HCT116 (cell line): ENCODE measurements at regions not wholly inside any gene's neighbourhood (a gene's known extent, or its start where the extent isn't known, plus 50 kb on each side); places are given as distances from the start of the nearest gene placed in this dataset.

Experiments used
- ATAC-seq: fragments of 200-7000 bp; cut with Tn5 transposase; 2 replicates; pipeline ENCODE4 v1.9.1; 2020; ENCODE audit warnings: mild to moderate bottlenecking, moderate library complexity
- BruUV-seq: library from RNA; stranded (reverse); fragments of 400-500 nt; replicated peaks from 2 replicates; lab custom pipeline; 2021; lab: Mats Ljungman, UMichigan
- CTCF ChIA-PET: fragments of 300-600 bp; sonication (Branson Sonifier 250); formaldehyde crosslinking; loops from one replicate; lab custom pipeline; 2021; ENCODE audit warnings: antibody characterized with exemption; lab: Charles Lee
- POLR2A ChIA-PET: fragments of 300-600, 350-600 bp; sonication (Branson Sonifier 250); formaldehyde crosslinking; loops from one replicate; lab custom pipeline; 2021; ENCODE audit warnings: antibody characterized with exemption; lab: Charles Lee
- RAD21 ChIA-PET, 2 experiments: fragments of 300-600 bp; sonication (Branson Sonifier 250); formaldehyde crosslinking; loops; one replicate each; lab custom pipeline; 2023; ENCODE audit warnings: low total read pairs in 2 of 2; ENCODE audit not compliant: uncharacterized antibody in 2 of 2, unreplicated experiment in 2 of 2, low non-redundant PET in 1 of 2; lab: Charles Lee
- DNase-seq: peaks from one replicate; pipeline ENCODE4 v3.0.0-alpha.2; 2010; ENCODE audit warnings: low read depth, low spot score
- H2AFZ ChIP-seq: fragments of 200-600 bp; shearing (Covaris generic), sonication (generic); 2 replicates; pipeline ENCODE4 v1.6.1; 2017; ENCODE audit warnings: low read depth, mixed run types, mixed read lengths, antibody characterized with exemption, low read length; ENCODE audit not compliant: poor library complexity, severe bottlenecking
- H3K27ac ChIP-seq: 2 replicates; pipeline ENCODE4 v1.5.1; 2012; ENCODE audit warnings: low read depth, low read length
- H3K27me3 ChIP-seq: fragments of 200-600 bp; sonication (generic); 2 replicates; pipeline ENCODE4 v1.6.1; 2016; ENCODE audit warnings: mixed run types, low read length, mixed read lengths; ENCODE audit not compliant: insufficient read depth
- H3K36me3 ChIP-seq, 2 experiments: fragments of 200-500 bp in 1 of 2; fragments of 200-600 bp in 1 of 2; sonication (Bioruptor generic) in 1 of 2; sonication (generic) in 1 of 2; 2 replicates each; pipeline versions ENCODE4 v1.5.1 to v1.6.1; 2014 to 2016; ENCODE audit warnings: low read length in 2 of 2, inconsistent platforms in 1 of 2, mixed read lengths in 1 of 2, mixed run types in 1 of 2; ENCODE audit not compliant: insufficient read depth in 2 of 2, control insufficient read depth in 1 of 2
- H3K4me1 ChIP-seq, 2 experiments: fragments of 200-600 bp in 1 of 2; sonication (generic) in 1 of 2; 2 replicates each; pipeline versions ENCODE4 v1.5.1 to v1.6.1; 2012 to 2017; ENCODE audit warnings: low read length in 2 of 2, inconsistent platforms in 1 of 2, mild to moderate bottlenecking in 1 of 2, mixed read lengths in 1 of 2, mixed run types in 1 of 2, moderate library complexity in 1 of 2; ENCODE audit not compliant: insufficient read depth in 2 of 2, control insufficient read depth in 1 of 2
- H3K4me2 ChIP-seq: fragments of 200-600 bp; sonication (generic); 2 replicates; pipeline ENCODE4 v1.6.1; 2017; ENCODE audit warnings: mixed run types, low read length, mixed read lengths
- H3K4me3 ChIP-seq, 2 experiments: fragments of 200-600 bp in 1 of 2; sonication (generic) in 1 of 2; replicated peaks in 1 of 2; 2 replicates each; pipeline ENCODE4 v1.5.1; 2011 to 2016; ENCODE audit warnings: low read length in 2 of 2, control low read depth in 1 of 2, low read depth in 1 of 2, mild to moderate bottlenecking in 1 of 2, mixed read lengths in 1 of 2, mixed run types in 1 of 2
- H3K79me2 ChIP-seq: fragments of 200-600 bp; sonication (generic); 2 replicates; pipeline ENCODE4 v1.6.1; 2017; ENCODE audit warnings: mild to moderate bottlenecking, mixed run types, low read length, moderate library complexity, mixed read lengths; ENCODE audit not compliant: insufficient read depth
- H3K9ac ChIP-seq: fragments of 200-600 bp; sonication (generic); 2 replicates; pipeline ENCODE4 v1.6.1; 2016; ENCODE audit warnings: low read length, mixed read lengths
- H3K9me2 ChIP-seq: fragments of 200-600 bp; sonication (generic), shearing (Covaris generic); 2 replicates; pipeline ENCODE4 v1.6.1; 2017; ENCODE audit warnings: mixed run types, mild to moderate bottlenecking, moderate library complexity; ENCODE audit not compliant: insufficient read depth
- H3K9me3 ChIP-seq, 2 experiments: fragments of 200-500 bp in 1 of 2; fragments of 200-600 bp in 1 of 2; sonication (Bioruptor generic) in 1 of 2; sonication (generic) in 1 of 2; 2 replicates each; pipeline ENCODE4 v1.6.1; 2014 to 2017; ENCODE audit warnings: low read length in 2 of 2, mixed read lengths in 2 of 2, inconsistent platforms in 1 of 2, low read depth in 1 of 2, mild to moderate bottlenecking in 1 of 2, mixed run types in 1 of 2, moderate library complexity in 1 of 2; ENCODE audit not compliant: control insufficient read depth in 1 of 2, insufficient read depth in 1 of 2
- H4K20me1 ChIP-seq: fragments of 200-600 bp; sonication (generic), shearing (Covaris generic); 2 replicates; pipeline ENCODE4 v1.6.1; 2017; ENCODE audit warnings: mixed run types, mild to moderate bottlenecking, moderate library complexity; ENCODE audit not compliant: insufficient read depth
- CEBPB ChIP-seq: IDR thresholded peaks from 2 replicates; pipeline ENCODE4 v1.6.1; 2012; ENCODE audit warnings: low read depth
- EGR1 ChIP-seq: IDR thresholded peaks from 2 replicates; pipeline ENCODE4 v1.6.1; 2012; ENCODE audit warnings: low read depth
- ELF1 ChIP-seq: IDR thresholded peaks from 2 replicates; pipeline ENCODE4 v1.6.1; 2012; ENCODE audit warnings: low read depth, borderline replicate concordance
- EZH2 ChIP-seq: fragments of 200-600 bp; sonication (generic); IDR thresholded peaks from 2 replicates; pipeline ENCODE4 v1.6.1; 2017; ENCODE audit warnings: antibody characterized with exemption, mixed run types
- EZH2phosphoT487 ChIP-seq: fragments of 200-600 bp; IDR thresholded peaks from 2 replicates; pipeline ENCODE4 v1.6.1; 2018; ENCODE audit warnings: antibody characterized with exemption, borderline replicate concordance
- MAX ChIP-seq: IDR thresholded peaks from 2 replicates; pipeline ENCODE4 v1.6.1; 2012
- RAD21 ChIP-seq: IDR thresholded peaks from 2 replicates; pipeline ENCODE4 v1.6.1; 2012; ENCODE audit warnings: low read depth, mild to moderate bottlenecking
- SIN3A ChIP-seq: IDR thresholded peaks from 2 replicates; pipeline ENCODE4 v1.6.1; 2012; ENCODE audit warnings: low read depth
- SP1 ChIP-seq: IDR thresholded peaks from 2 replicates; pipeline ENCODE4 v1.6.1; 2012; ENCODE audit warnings: low read depth
- SRF ChIP-seq: IDR thresholded peaks from 2 replicates; pipeline ENCODE4 v1.6.1; 2012; ENCODE audit warnings: low read depth
- TCF7L2 ChIP-seq: IDR thresholded peaks from 2 replicates; pipeline ENCODE4 v1.7.0; 2011; ENCODE audit warnings: borderline replicate concordance, inconsistent platforms; ENCODE audit not compliant: insufficient read depth, insufficient read length; ENCODE audit errors: extremely low read depth
- YY1 ChIP-seq: IDR thresholded peaks from 2 replicates; pipeline ENCODE4 v1.6.1; 2011; ENCODE audit warnings: low read length, low read depth, moderate library complexity, mild to moderate bottlenecking; ENCODE audit not compliant: insufficient replicate concordance; ENCODE audit errors: extremely low read depth
- ZBTB33 ChIP-seq: IDR thresholded peaks from 2 replicates; pipeline ENCODE4 v1.6.1; 2011; ENCODE audit warnings: mild to moderate bottlenecking, low read length, moderate library complexity; ENCODE audit not compliant: insufficient replicate concordance; ENCODE audit errors: extremely low read depth
- ZFX ChIP-seq: fragments of 450-650 bp; IDR thresholded peaks from 2 replicates; pipeline ENCODE4 v1.6.1; 2017
- ZNF274 ChIP-seq: fragments of 200-500 bp; sonication (Bioruptor generic); IDR thresholded peaks from 2 replicates; pipeline ENCODE4 v1.6.1; 2014; ENCODE audit warnings: mild to moderate bottlenecking, low read depth, low read length, inconsistent platforms
- intact Hi-C: fragments of 100-400 bp; cut with micrococcal nuclease; formaldehyde crosslinking; loops from 2 replicates; pipeline ENCODE4 v1.10.0; 2022

- TF ChIP-seq ZBTB33: no peak
- TF ChIP-seq SP1: no peak
- TF ChIP-seq EGR1: no peak
- TF ChIP-seq SRF: no peak
- no peak for TF ChIP-seq RAD21
- TF ChIP-seq SIN3A: no peak
- no peak for TF ChIP-seq ELF1
- TF ChIP-seq EZH2phosphoT487: no peak
- TF ChIP-seq MAX: no peak
Observed at GRCh38 chr11:13108416-13108815, 99.3 kb downstream of the RASSF10 start (continued).

GRCh38 chr11:13109616-13110015 is 100.5 kb downstream of the RASSF10 start:
- Histone ChIP-seq H3K4me2 (no peak overlapping the region), H3K9me2 (no peaks in the 10 kb centered on the region), H4K20me1 (no peaks in the 10 kb centered on the region), H3K36me3 (no peaks in the 10 kb centered on the region), H2AFZ (no peak overlapping the region), H3K4me3 (no peak overlapping the region), H3K79me2 (no peaks in the 10 kb centered on the region), H3K27me3 (no peaks in the 10 kb centered on the region), H3K4me1 (peaks cover 1 to 37% of the 10 kb centered on the region in 2 experiments; a peak in 3 of 4 replicates)
- ATAC-seq: no peak
- BruUV-seq: no TSS peak
- CTCF ChIA-PET: no interaction called here
- TF ChIP-seq ZNF274 (no peak), YY1 (no peak), EZH2 (no peak), SP1 (no peak), CEBPB (no peak), TCF7L2 (no peak), ZBTB33 (no peak), ZFX (no peak)
- TF ChIP-seq, all 23 proteins: peak for 0
- intact Hi-C loops: no loop called here
- RAD21 ChIA-PET: no interaction called here
- no peaks in the 10 kb centered on the region for H3K9me3 ChIP-seq
- no peak for DNase-seq
- POLR2A ChIA-PET: no interaction called here
- no peak overlapping the region for H3K9ac ChIP-seq
- no peak overlapping the region for H3K27ac ChIP-seq
